SIG-M5 treated with dmso at 0.1 percent for 504 hours (cell line): ENCODE measurements at regions not wholly inside any gene's neighbourhood (a gene's known extent, or its start where the extent isn't known, plus 50 kb on each side); places are given as distances from the start of the nearest gene placed in this dataset.

ENCODE experiments used
- DNase-seq: peaks from one replicate; lab custom pipeline; 2025; ENCODE audit not compliant: unreplicated experiment; lab: John Stamatoyannopoulos, UW

DNA sequence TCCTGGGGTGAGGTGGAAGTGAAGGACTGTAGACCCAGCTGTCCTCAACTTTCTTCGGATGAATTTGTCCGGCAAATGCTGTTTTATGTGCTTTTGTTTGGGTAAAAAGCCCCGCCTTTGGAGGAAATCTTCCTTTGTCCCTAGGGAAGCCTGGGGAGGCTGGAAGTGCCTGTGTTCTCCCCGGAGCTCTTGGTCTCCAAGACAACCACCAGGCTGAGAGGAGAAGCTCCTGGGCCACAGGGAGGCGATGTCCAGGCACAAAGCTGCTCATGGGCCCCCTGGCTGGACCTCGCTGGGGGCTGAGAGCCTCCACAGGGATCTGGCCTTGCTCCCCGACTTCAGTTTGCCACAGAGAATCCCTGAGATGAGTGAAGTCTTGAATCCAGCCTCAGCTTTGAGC lies 293.1 kb upstream of the N4BP1 start:
- DNase-seq, result no peak

GRCh38 chr16:48901712-48902374 lies 291.9 kb upstream of the N4BP1 start:
- DNase-seq, result peak; percentile 0

DNA sequence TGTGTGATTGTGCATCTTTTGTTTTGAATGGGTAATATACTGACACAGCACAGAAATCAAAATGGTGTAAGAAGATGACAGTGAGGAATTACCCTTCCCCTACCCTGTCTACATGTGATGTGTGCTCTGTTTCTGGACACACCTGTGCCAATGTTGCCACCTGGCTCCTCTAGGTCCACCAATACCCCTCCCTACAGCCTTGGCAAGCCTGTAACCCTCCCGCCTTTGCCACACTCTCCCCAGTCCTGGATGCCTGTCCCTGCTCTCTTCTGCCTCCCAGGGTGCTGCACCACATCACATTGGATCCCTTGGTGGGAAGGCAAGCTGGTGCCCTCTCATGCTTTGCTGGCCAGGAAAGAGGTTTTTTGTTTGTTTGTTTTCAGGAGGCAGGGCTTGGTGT lies 289.5 kb upstream of the N4BP1 start:
- no peak for DNase-seq

DNA sequence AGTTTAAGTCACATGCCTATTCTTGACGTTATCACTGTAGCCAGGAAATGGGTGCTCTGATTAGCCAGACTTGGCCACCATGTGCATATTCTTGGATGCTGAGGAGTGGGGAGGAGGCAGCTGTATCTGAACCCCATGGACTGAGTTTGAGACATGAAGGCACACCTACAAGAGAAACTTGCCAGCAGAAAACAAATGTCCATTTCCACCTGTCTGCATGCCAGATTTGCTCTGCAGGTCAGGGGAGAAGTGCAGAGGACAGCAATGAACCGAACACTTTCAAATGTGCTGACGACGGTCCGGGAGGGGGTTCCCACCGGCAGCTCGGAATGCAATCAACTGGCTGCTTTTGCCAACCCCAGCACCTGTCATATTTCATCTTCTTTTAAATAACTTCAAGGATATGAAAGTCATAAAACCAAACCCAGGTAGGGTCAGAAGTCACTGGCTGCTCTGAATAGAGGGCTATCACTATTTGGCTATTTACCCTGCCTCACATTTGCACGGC lies 287.8 kb upstream of the N4BP1 start:
- no peak for DNase-seq

- DNase-seq, result no peak
Measured at GRCh38 chr16:48895142-48895541, 285.2 kb upstream of the N4BP1 start.

- DNase-seq, result no peak
Measured at GRCh38 chr16:48892893-48893292, 282.9 kb upstream of the N4BP1 start.

DNA sequence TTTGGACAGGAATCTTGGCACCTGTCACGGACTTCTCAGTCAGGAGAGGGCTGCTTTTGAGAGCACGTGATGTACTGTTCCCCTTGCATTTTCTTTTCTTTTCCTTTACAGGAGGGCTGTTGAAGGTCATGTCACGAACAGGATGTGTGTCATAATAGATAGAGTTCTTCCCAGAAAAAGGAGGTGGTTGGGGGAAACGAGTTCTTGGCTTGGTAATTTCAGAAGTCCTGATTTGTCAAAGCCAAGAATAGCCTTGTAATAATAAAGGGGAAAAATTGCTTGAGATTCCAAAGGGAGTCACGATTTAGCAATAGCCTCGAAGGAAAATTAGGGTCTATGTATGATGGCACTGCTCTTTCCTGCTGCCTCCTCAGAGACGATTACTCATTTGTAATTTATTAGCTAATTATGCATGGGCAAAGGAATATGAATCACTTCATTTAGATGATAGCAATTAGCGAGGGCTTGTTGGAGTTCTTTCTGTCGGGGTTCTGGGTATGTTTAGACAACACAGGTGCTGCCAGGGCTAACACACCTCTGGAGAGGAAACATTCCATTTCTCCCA lies 277.7 kb upstream of the N4BP1 start:
- no peak for DNase-seq

- no peak for DNase-seq
Measured at GRCh38 chr16:48885471-48885870, 275.5 kb upstream of the N4BP1 start.

DNA sequence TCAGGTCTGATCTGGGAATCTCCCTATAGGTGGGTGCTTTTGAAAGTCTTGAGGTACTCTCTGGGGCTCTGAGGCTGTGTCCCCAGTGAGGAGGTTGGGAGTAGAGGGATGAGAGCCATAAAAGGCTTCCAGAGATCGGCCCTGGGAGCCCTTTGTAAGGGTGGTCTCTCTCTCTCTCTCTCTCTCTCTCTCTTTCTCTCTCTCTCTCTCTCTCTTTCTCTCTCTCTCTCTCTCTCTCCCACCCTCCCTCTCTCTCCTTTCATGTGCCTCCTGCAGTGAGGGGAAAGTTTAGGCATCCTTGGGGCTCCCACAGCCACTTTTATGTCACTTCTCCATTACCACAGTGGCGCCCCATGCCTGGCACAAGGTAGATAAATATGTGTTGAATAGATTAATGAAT lies 271.3 kb upstream of the N4BP1 start:
- no peak for DNase-seq

DNA sequence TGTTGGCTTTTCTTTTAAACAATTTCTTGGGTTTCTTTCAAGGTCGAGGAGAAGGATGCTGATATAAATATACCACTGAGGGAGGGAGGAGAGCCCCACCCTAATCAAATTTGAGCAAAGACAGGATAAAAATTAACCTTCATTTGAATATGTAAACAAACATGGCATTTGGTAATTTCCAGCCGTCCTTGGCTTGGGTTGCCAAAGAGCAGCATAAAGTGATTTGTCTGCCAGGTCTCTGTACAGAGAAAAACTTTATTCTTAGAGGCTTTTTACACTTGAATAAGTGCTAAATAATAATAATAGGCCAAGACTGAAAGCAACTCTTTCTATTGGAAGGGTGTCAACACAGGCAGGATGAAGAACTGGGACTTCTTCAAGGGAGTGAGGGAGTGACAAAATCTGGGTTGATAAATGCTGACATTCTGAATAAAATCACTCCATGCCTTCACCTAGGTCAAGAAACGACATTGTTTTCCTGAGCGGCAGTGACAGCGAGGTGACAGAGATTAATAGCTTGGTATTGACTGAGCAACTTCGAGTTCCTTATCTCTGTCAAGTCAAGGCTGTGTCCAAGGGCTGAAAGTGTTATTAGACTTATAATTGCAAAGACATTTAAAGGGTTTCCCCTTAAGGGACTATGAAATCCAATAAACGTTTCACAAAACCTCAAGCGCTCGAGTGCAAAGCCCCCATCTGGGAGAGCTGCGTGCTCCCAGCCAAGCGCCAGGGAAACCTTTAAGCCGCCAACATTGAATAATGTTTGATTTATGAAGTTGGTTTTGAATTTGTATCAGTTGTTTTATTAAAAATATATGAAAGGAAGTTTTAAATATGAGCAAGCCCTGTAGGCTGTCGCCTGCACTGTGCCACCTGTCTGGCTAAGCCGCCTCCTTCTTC lies 269.5 kb upstream of the N4BP1 start:
- DNase-seq, result no peak

DNA sequence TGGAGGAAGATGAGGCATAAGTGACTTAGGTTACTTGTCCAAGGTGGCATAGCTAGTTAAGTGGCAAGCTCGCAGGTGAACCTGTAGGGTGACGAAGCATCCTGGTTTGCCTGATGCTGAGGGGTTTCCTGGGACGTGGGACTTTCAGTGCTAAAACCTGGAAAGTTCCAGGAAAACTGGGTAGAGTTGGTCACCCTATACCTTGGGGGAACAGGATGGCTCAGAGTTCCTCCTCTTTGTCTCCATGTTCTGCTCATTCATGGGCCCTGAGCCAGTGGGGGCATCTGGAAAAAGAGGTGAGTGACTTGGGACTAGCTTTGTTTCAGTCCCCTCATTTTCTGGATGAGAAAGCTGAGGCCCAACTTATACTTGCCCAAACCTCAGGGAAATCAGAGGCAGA lies 268.0 kb upstream of the N4BP1 start:
- DNase-seq, result no peak

- no peak for DNase-seq
Measured at GRCh38 chr16:48870141-48870540, 260.2 kb upstream of the N4BP1 start.

GRCh38 chr16:48865520-48865919 lies 255.5 kb upstream of the N4BP1 start:
- no peak for DNase-seq

DNA sequence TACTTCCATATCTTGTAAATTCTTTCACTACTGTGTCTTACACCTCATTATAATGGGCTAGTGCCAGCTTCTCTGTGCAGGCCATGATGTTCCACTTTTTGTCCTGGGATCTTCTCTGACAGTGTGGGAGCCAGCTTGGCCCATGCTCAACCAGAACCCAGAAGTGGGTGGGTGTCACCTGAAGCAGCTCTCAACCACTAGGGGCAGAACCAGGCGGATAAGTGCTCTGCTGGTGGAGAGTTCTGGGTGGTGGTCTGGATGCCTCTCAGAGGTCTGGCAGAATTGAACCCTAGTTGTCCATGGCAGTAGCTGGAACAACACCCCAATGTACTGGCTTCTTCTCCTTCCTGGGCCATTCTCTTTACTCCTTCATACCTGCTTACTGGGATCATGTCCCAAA lies 254.1 kb upstream of the N4BP1 start:
- no peak for DNase-seq

DNA sequence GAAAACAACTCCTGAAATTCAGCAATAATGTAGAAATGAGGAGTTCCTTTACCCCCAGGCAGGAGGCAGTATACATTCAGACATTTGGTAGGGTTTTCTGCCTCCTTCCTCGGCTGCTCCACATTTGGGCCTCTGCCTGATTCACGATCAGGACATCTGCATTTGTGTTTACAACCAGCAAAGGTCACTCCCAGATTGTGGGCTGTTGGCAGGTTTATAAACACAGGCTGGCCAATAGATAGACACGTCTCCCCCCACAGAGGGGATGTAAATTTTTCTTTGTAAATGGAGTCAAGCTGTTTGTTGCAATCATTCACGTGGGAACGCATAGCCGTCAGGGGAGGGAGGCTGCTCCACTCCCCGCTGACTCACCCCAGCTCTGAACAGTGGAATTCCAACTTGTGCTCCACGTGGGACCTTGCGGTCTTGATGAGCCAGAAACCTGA lies 252.1 kb upstream of the N4BP1 start:
- DNase-seq, result no peak

- no peak for DNase-seq
Measured at GRCh38 chr16:48860341-48860740, 250.4 kb upstream of the N4BP1 start.

DNA sequence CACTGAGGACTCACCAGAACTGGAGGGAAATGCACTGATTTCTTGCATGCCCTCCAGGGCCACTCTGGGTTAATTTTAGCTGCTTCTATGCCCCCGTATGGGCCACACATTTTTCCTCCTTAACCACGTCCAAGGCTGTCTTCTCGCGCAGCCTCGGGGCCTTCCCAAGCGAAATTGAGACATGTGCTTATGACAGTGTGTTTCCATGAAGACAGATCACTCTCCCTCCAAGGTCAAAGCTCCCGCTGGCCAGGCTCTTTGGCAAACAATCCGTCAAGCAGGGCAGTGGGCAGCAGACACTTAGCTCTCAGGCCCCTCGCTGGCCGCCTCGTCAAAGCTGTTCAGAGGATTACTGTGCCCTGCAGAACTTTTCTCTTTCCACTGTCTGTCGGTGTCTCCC lies 243.0 kb upstream of the N4BP1 start:
- DNase-seq, result no peak

DNA sequence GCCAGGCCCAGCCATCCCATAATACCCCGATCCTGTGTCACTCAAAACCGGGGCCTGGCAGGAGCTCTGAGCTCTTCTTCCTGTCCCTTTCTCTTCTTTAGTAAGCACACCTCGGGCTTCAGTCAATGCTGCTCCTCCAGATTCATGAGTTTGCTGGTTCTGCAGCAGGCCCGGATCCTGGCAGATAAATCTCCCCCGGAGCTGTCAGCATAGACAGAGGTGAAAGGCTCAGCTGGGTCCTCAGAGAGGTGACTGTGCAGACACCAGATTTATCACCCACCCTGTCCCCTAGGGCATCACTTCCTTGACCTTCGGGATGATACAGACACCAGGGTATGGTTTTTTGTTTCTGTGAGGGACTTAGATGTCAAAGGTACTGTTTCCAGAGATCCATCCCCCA lies 242.5 kb upstream of the N4BP1 start:
- DNase-seq, result no peak

DNA sequence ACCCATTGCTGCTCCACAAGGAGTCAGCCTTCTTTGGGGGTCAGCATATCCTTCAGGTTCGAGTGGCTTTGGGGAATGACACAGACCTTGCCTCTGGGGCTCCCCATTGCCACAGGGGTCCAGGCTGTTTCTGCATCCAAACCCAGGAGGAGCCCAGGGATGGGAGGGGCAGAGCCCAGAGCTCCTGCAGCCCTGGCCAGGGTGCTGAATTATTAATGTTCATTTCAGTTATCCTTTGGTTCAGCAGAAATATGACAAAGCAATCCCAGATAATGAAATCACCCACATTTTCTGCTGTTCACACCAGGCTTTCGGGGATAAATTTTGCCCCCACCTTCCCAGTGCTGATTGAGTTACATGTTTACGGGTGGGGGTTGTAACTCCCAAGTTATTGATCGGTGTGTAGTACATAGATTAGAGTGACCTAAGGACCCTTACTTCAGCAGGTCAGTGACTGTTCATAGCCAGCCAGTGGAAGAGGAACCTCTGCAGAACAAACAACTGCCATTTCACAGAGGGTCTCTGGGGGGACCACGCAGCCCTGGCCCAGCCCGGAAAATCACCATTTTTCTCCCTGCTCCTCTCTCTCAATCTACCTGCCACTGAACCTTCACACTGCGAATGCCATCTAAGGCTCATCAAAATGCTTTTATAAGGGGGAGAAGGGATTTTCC lies 240.3 kb upstream of the N4BP1 start:
- no peak for DNase-seq

DNA sequence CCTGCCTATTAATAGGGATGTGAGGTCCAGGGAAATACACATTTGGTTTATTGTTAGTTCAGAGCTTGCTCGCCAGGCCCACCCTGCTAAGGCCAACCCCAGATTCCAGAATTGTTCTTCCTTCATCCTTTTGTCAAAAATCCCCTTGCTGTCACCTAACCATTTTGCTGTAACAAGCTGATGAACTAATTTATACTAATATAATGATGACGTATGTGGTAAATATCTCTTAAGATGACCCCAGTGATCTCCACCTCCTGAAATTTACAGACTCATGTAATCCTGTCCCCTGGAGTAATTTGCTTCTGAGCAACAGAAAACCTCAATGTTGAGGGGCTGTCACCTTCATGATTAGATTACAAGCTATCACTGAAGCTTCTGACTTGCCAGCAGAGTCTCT lies 236.3 kb upstream of the N4BP1 start:
- DNase-seq, result no peak

DNA sequence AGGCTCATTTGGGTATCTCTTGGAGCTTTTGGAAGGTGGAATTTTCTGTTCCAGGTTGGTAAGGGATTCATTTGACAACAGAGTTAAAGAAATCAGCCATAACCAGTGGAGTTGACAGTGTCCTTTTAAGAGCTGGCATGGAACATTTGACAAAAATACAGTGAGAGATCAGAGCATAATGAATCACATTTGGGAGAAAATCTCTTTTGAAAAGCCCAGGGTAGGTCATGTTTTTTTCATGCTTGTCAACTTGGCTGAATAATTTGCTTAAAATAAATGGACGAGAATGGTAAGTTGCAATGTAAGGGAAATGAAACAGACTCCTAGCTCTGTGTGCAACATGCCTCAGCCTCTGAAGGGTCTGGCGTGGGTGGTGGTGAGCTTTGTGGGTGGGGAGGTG lies 235.3 kb upstream of the N4BP1 start:
- DNase-seq, result no peak
